Fibroblast of lung (primary cell): ENCODE measurements at regions not wholly inside any gene's neighbourhood (a gene's known extent, or its start where the extent isn't known, plus 50 kb on each side); places are given as distances from the start of the nearest gene placed in this dataset.
A peak's percentile ranks its signal among the peaks of the same experiment; 100 is the strongest.

Experiments used
- DNase-seq, 2 donors: peaks; one replicate each; pipeline versions ENCODE4 v3.0.0 to v3.0.0-alpha.2; 2010; ENCODE audit warnings: low read depth in 2 of 2
- H2AFZ ChIP-seq: 2 replicates; pipeline ENCODE4 v1.5.1; 2012; ENCODE audit warnings: low read length, control low read depth, inconsistent platforms
- H3K27ac ChIP-seq: 2 replicates; pipeline ENCODE4 v1.5.1; 2011; ENCODE audit warnings: low read length, control low read depth; ENCODE audit not compliant: insufficient read depth
- H3K27me3 ChIP-seq: 2 replicates; pipeline ENCODE4 v1.5.1; 2011; ENCODE audit warnings: mild to moderate bottlenecking, low read length; ENCODE audit not compliant: control insufficient read depth, insufficient read depth
- H3K36me3 ChIP-seq: 2 replicates; pipeline ENCODE4 v1.5.1; 2011; ENCODE audit warnings: low read length; ENCODE audit not compliant: control insufficient read depth, insufficient read depth
- H3K4me1 ChIP-seq: 2 replicates; pipeline ENCODE4 v1.5.1; 2011; ENCODE audit warnings: low read length; ENCODE audit not compliant: control insufficient read depth, insufficient read depth; ENCODE audit errors: extremely low read depth
- H3K4me2 ChIP-seq: 2 replicates; pipeline ENCODE4 v1.5.1; 2011; ENCODE audit warnings: low read length, control low read depth; ENCODE audit not compliant: insufficient read depth; ENCODE audit errors: extremely low read depth
- H3K4me3 ChIP-seq, 4 experiments: fragments of 200-600 bp in 1 of 4; sonication (generic) in 1 of 4; replicated peaks in 1 of 4; 2 replicates each; pipeline ENCODE4 v1.5.1; 2011 to 2016; ENCODE audit warnings: low read length in 4 of 4, low read depth in 3 of 4, mild to moderate bottlenecking in 3 of 4, control low read depth in 2 of 4, inconsistent platforms in 1 of 4, mixed read lengths in 1 of 4; ENCODE audit not compliant: insufficient read depth in 1 of 4; ENCODE audit errors: control extremely low read depth in 1 of 4
- H3K79me2 ChIP-seq: 2 replicates; pipeline ENCODE4 v1.5.1; 2012; ENCODE audit warnings: mild to moderate bottlenecking, low read length, inconsistent platforms; ENCODE audit not compliant: control insufficient read depth, insufficient read depth
- H3K9ac ChIP-seq: 2 replicates; pipeline ENCODE4 v1.5.1; 2011; ENCODE audit warnings: mild to moderate bottlenecking, low read length, control low read depth; ENCODE audit not compliant: insufficient read depth
- H3K9me3 ChIP-seq: 2 replicates; pipeline ENCODE4 v1.5.1; 2012; ENCODE audit warnings: low read depth, low read length; ENCODE audit not compliant: control insufficient read depth, insufficient read depth
- H4K20me1 ChIP-seq: 2 replicates; pipeline ENCODE4 v1.5.1; 2011; ENCODE audit warnings: low read length; ENCODE audit not compliant: control insufficient read depth, insufficient read depth; ENCODE audit errors: extremely low read depth
- CTCF ChIP-seq, 2 donors: IDR thresholded peaks in 1 of 2; conservative IDR thresholded peaks in 1 of 2; 1 replicate in 1 of 2; 2 replicates in 1 of 2; pipeline ENCODE4 v1.5.1; 2011 to 2012; ENCODE audit warnings: low read length in 2 of 2, control low read depth in 1 of 2, inconsistent platforms in 1 of 2, low read depth in 1 of 2, mild to moderate bottlenecking in 1 of 2
- EZH2 ChIP-seq: IDR thresholded peaks from 2 replicates; pipeline ENCODE4 v1.5.1; 2012; ENCODE audit warnings: low read length, control low read depth, mild to moderate bottlenecking; ENCODE audit errors: missing control alignments

GRCh38 chr12:18849080-18849479 lies 111.2 kb downstream of the CAPZA3 start:
- TF ChIP-seq EZH2 (no peak), CTCF (conservative IDR thresholded peaks at IDR 0.05 in 1 of 2, IDR thresholded peaks at IDR 0.05 in 1 of 2; ENCODE audit: low read depth in 1 of 2, low read length in 2 of 2) (no peak)
- no peaks in the 10 kb centered on the region for H3K36me3 ChIP-seq
- no peak overlapping the region for H2AFZ ChIP-seq
- H3K27ac ChIP-seq: no peak overlapping the region
- H3K27me3 ChIP-seq: no peaks in the 10 kb centered on the region
- H4K20me1 ChIP-seq: no peaks in the 10 kb centered on the region
- H3K4me2 ChIP-seq: no peak overlapping the region
- no peaks in the 10 kb centered on the region for H3K79me2 ChIP-seq
- peak; percentile 49 to 79 for DNase-seq
- no peaks in the 10 kb centered on the region for H3K9me3 ChIP-seq
- no peak overlapping the region for H3K9ac ChIP-seq
- H3K4me1 ChIP-seq: no peaks in the 10 kb centered on the region
- no peak overlapping the region for H3K4me3 ChIP-seq

GRCh38 chr12:18849761-18850160 lies 111.8 kb downstream of the CAPZA3 start:
- no peaks in the 10 kb centered on the region for H4K20me1 ChIP-seq

GRCh38 chr12:18850752-18851151 lies 112.8 kb downstream of the CAPZA3 start:
- Histone ChIP-seq H3K4me3 (no peak overlapping the region), H3K36me3 (no peaks in the 10 kb centered on the region), H3K27me3 (no peaks in the 10 kb centered on the region), H3K4me1 (no peaks in the 10 kb centered on the region), H2AFZ (no peak overlapping the region), H3K4me2 (no peak overlapping the region), H3K79me2 (no peaks in the 10 kb centered on the region), H3K9ac (no peak overlapping the region), H3K27ac (no peak overlapping the region), H4K20me1 (no peaks in the 10 kb centered on the region), H3K9me3 (no peaks in the 10 kb centered on the region)
- no peak for DNase-seq
- no peak for TF ChIP-seq CTCF (conservative IDR thresholded peaks at IDR 0.05 in 1 of 2, IDR thresholded peaks at IDR 0.05 in 1 of 2; ENCODE audit: low read depth in 1 of 2, low read length in 2 of 2)
- TF ChIP-seq EZH2: no peak

More at GRCh38 chr12:18849761-18850160, 111.8 kb downstream of the CAPZA3 start:
- Histone ChIP-seq H3K4me1 (no peaks in the 10 kb centered on the region), H3K9ac (no peak overlapping the region), H3K4me3 (no peak overlapping the region), H3K9me3 (no peaks in the 10 kb centered on the region), H2AFZ (no peak overlapping the region), H3K36me3 (no peaks in the 10 kb centered on the region), H3K27me3 (no peaks in the 10 kb centered on the region), H3K79me2 (no peaks in the 10 kb centered on the region), H3K27ac (no peak overlapping the region), H3K4me2 (no peak overlapping the region)
- DNase-seq: peak in 1 of 2 donors; percentile 33
- TF ChIP-seq CTCF (conservative IDR thresholded peaks at IDR 0.05 in 1 of 2, IDR thresholded peaks at IDR 0.05 in 1 of 2; ENCODE audit: low read depth in 1 of 2, low read length in 2 of 2): no peak
- TF ChIP-seq EZH2: no peak
